ENCODE measurements at regions not wholly inside any gene's neighbourhood (a gene's known extent, or its start where the extent isn't known, plus 50 kb on each side); places are given as distances from the start of the nearest gene placed in this dataset.

- no peak for TF ChIP-seq GATA3 (IDR thresholded peaks at IDR 0.05; ENCODE audit: low read depth, low read length)
- no peak for TF ChIP-seq GATA2 (IDR thresholded peaks at IDR 0.05; ENCODE audit: low read depth, low read length)
These were observed 1094.4 kb downstream of the SI start for GRCh38 chr3:163983940-163984339.

GRCh38 chr3:163971861-163972260 lies 1106.4 kb downstream of the SI start:
- TF ChIP-seq GATA3 (IDR thresholded peaks at IDR 0.05; ENCODE audit: low read depth, low read length) (no peak), GATA2 (IDR thresholded peaks at IDR 0.05; ENCODE audit: low read depth, low read length) (no peak)

- TF ChIP-seq GATA2 (IDR thresholded peaks at IDR 0.05; ENCODE audit: low read depth, low read length) (no peak), GATA3 (IDR thresholded peaks at IDR 0.05; ENCODE audit: low read depth, low read length) (no peak)
These were observed 1121.2 kb downstream of the SI start for GRCh38 chr3:163957072-163957471.

- TF ChIP-seq GATA3 (IDR thresholded peaks at IDR 0.05; ENCODE audit: low read depth, low read length) (no peak), GATA2 (IDR thresholded peaks at IDR 0.05; ENCODE audit: low read depth, low read length) (no peak)
These were observed 1124.8 kb downstream of the SI start for GRCh38 chr3:163953526-163953925.

- TF ChIP-seq GATA2 (IDR thresholded peaks at IDR 0.05; ENCODE audit: low read depth, low read length) (no peak), GATA3 (IDR thresholded peaks at IDR 0.05; ENCODE audit: low read depth, low read length) (no peak)
These were observed 1125.8 kb downstream of the SI start for GRCh38 chr3:163952499-163952898.

- TF ChIP-seq GATA2 (IDR thresholded peaks at IDR 0.05; ENCODE audit: low read depth, low read length) (no peak), GATA3 (IDR thresholded peaks at IDR 0.05; ENCODE audit: low read depth, low read length) (no peak)
These were observed 1126.8 kb downstream of the SI start for GRCh38 chr3:163951397-163951987.

- TF ChIP-seq GATA2 (IDR thresholded peaks at IDR 0.05; ENCODE audit: low read depth, low read length) (no peak), GATA3 (IDR thresholded peaks at IDR 0.05; ENCODE audit: low read depth, low read length) (no peak)
These were observed 1131.5 kb downstream of the SI start for GRCh38 chr3:163946785-163947184.

GRCh38 chr3:163943664-163944063 lies 1134.6 kb downstream of the SI start:
- no peak for TF ChIP-seq GATA3 (IDR thresholded peaks at IDR 0.05; ENCODE audit: low read depth, low read length)
- no peak for TF ChIP-seq GATA2 (IDR thresholded peaks at IDR 0.05; ENCODE audit: low read depth, low read length)

GRCh38 chr3:163939926-163940325 lies 1138.4 kb downstream of the SI start:
- TF ChIP-seq GATA3 (IDR thresholded peaks at IDR 0.05; ENCODE audit: low read depth, low read length) (no peak), GATA2 (IDR thresholded peaks at IDR 0.05; ENCODE audit: low read depth, low read length) (no peak)

- TF ChIP-seq GATA3 (IDR thresholded peaks at IDR 0.05; ENCODE audit: low read depth, low read length) = peak; percentile 78
- TF ChIP-seq GATA2 (IDR thresholded peaks at IDR 0.05; ENCODE audit: low read depth, low read length) = peak; percentile 63
These were observed 1141.8 kb downstream of the SI start for GRCh38 chr3:163936543-163936942.

GRCh38 chr3:163935411-163935810 lies 1142.9 kb downstream of the SI start:
- no peak for TF ChIP-seq GATA2 (IDR thresholded peaks at IDR 0.05; ENCODE audit: low read depth, low read length)
- TF ChIP-seq GATA3 (IDR thresholded peaks at IDR 0.05; ENCODE audit: low read depth, low read length) = no peak

GRCh38 chr3:163929069-163929652 lies 1149.1 kb downstream of the SI start:
- TF ChIP-seq GATA3 (IDR thresholded peaks at IDR 0.05; ENCODE audit: low read depth, low read length) (no peak), GATA2 (IDR thresholded peaks at IDR 0.05; ENCODE audit: low read depth, low read length) (no peak)

GRCh38 chr3:163927521-163927920 lies 1150.8 kb downstream of the SI start:
- no peak for TF ChIP-seq GATA2 (IDR thresholded peaks at IDR 0.05; ENCODE audit: low read depth, low read length)
- TF ChIP-seq GATA3 (IDR thresholded peaks at IDR 0.05; ENCODE audit: low read depth, low read length) = no peak

- no peak for TF ChIP-seq GATA3 (IDR thresholded peaks at IDR 0.05; ENCODE audit: low read depth, low read length)
- no peak for TF ChIP-seq GATA2 (IDR thresholded peaks at IDR 0.05; ENCODE audit: low read depth, low read length)
These were observed 1153.7 kb downstream of the SI start for GRCh38 chr3:163924600-163924999.

GRCh38 chr3:163919154-163919553 lies 1159.1 kb downstream of the SI start:
- TF ChIP-seq GATA3 (IDR thresholded peaks at IDR 0.05; ENCODE audit: low read depth, low read length) (no peak), GATA2 (IDR thresholded peaks at IDR 0.05; ENCODE audit: low read depth, low read length) (no peak)

Data from SH-SY5Y (cell line).